ENCODE measurements at regions not wholly inside any gene's neighbourhood (a gene's known extent, or its start where the extent isn't known, plus 50 kb on each side); places are given as distances from the start of the nearest gene placed in this dataset.
"Not testable (repeated sequence)": the region's sequence is repeated elsewhere in the genome, so short reads cannot be mapped to it uniquely, and the experiment has no call there.

- H3K36me3 Mint-ChIP-seq; CTCF ChIA-PET; H3K4me1 Mint-ChIP-seq; H3K27ac Mint-ChIP-seq; H3K27me3 Mint-ChIP-seq; H3K9me3 Mint-ChIP-seq (ENCODE audit: low read depth); DNase-seq; ATAC-seq; H3K4me3 Mint-ChIP-seq: not testable (repeated sequence)
These were observed 92.4 kb downstream of the OTOP1 start for GRCh38 chr4:4134368-4134767.

- CTCF ChIA-PET; H3K27ac Mint-ChIP-seq; H3K9me3 Mint-ChIP-seq (ENCODE audit: low read depth); H3K4me1 Mint-ChIP-seq; H3K4me3 Mint-ChIP-seq; H3K36me3 Mint-ChIP-seq; H3K27me3 Mint-ChIP-seq; DNase-seq; ATAC-seq: not testable (repeated sequence)
These were observed 90.1 kb downstream of the OTOP1 start for GRCh38 chr4:4136621-4137020.
